HepG2 (cell line): ENCODE measurements at regions not wholly inside any gene's neighbourhood (a gene's known extent, or its start where the extent isn't known, plus 50 kb on each side); places are given as distances from the start of the nearest gene placed in this dataset.

ENCODE experiments used
- ATAC-seq: fragments of 200-7000 bp; cut with Tn5 transposase; 3 replicates; pipeline ENCODE4 v1.9.1; 2020; ENCODE audit warnings: mild to moderate bottlenecking, moderate library complexity
- BruUV-seq: library from RNA; stranded (reverse); fragments of 400-500 nt; replicated peaks from 2 replicates; lab custom pipeline; 2021; lab: Mats Ljungman, UMichigan
- CTCF ChIA-PET: fragments of 300-600 bp; formaldehyde crosslinking; extraction: SDS; loops from one replicate; lab custom pipeline; 2021; ENCODE audit warnings: low total read pairs, inconsistent platforms, low intra/inter-chr PET ratio; lab: Yijun Ruan, JAX
- POLR2A ChIA-PET: fragments of 350-600 bp; sonication (Branson Sonifier 250); formaldehyde crosslinking; loops from one replicate; lab custom pipeline; 2020; ENCODE audit warnings: antibody characterized with exemption, inconsistent platforms; lab: Yijun Ruan, JAX
- DNase-seq: peaks from one replicate; pipeline ENCODE4 v3.0.0-alpha.2; 2015; ENCODE audit warnings: low spot score
- FAIRE-seq: peaks from 3 replicates; lab custom pipeline; 2011; peaks lifted over from hg19 to GRCh38; lab: Jason Lieb, UNC
- H2AFZ ChIP-seq: one replicate; pipeline ENCODE4 v1.6.1; 2011; ENCODE audit warnings: low read length, inconsistent platforms
- H3K27ac ChIP-seq: fragments of 300-600 bp; 3 replicates; pipeline ENCODE4 v1.8.0; 2011; ENCODE audit warnings: mixed run types, mild to moderate bottlenecking, mixed read lengths, low read length, inconsistent platforms; ENCODE audit not compliant: insufficient read depth; ENCODE audit errors: extremely low read length
- H3K27me3 ChIP-seq, 2 experiments: fragments of 200-600 bp in 1 of 2; 2 replicates in 1 of 2; 3 replicates in 1 of 2; pipeline versions ENCODE4 v1.6.0 to v1.8.0; 2011; ENCODE audit warnings: low read length in 2 of 2, mild to moderate bottlenecking in 2 of 2, moderate library complexity in 2 of 2, inconsistent platforms in 1 of 2; ENCODE audit not compliant: insufficient read depth in 2 of 2, control insufficient read depth in 1 of 2
- H3K36me3 ChIP-seq, 2 experiments: fragments of 200-600 bp in 1 of 2; replicated peaks in 1 of 2; 2 replicates in 1 of 2; 3 replicates in 1 of 2; pipeline versions ENCODE4 v1.5.1 to v1.8.0; 2011; ENCODE audit warnings: low read length in 2 of 2, inconsistent platforms in 1 of 2; ENCODE audit not compliant: insufficient read depth in 2 of 2, control insufficient read depth in 1 of 2
- H3K4me1 ChIP-seq: 2 replicates; pipeline ENCODE4 v1.5.1; 2012; ENCODE audit warnings: low read length, inconsistent platforms; ENCODE audit not compliant: insufficient read depth
- H3K4me2 ChIP-seq: 2 replicates; pipeline ENCODE4 v1.6.0; 2011; ENCODE audit warnings: low read depth, low read length, inconsistent platforms
- H3K4me3 ChIP-seq, 3 experiments: fragments of 200-600 bp in 1 of 3; sonication (generic), shearing (Covaris generic) in 1 of 3; replicated peaks in 1 of 3; 2 replicates each; pipeline ENCODE4 v1.5.1; 2011 to 2016; ENCODE audit warnings: low read length in 3 of 3, inconsistent platforms in 2 of 3, low read depth in 2 of 3, mild to moderate bottlenecking in 2 of 3, control low read depth in 1 of 3, mixed read lengths in 1 of 3; ENCODE audit not compliant: insufficient read depth in 1 of 3
- H3K79me2 ChIP-seq: one replicate; pipeline ENCODE4 v1.6.1; 2011; ENCODE audit warnings: low read length, inconsistent platforms; ENCODE audit not compliant: insufficient read depth
- H3K9ac ChIP-seq: 2 replicates; pipeline ENCODE4 v1.6.0; 2011; ENCODE audit warnings: mild to moderate bottlenecking, low read depth, low read length, inconsistent platforms; ENCODE audit not compliant: insufficient read depth
- H3K9me3 ChIP-seq: 2 replicates; pipeline ENCODE4 v1.5.1; 2012; ENCODE audit warnings: mild to moderate bottlenecking, low read length
- H4K20me1 ChIP-seq: 2 replicates; pipeline ENCODE4 v1.6.0; 2011; ENCODE audit warnings: inconsistent platforms, mild to moderate bottlenecking, low read length, moderate library complexity; ENCODE audit not compliant: insufficient read depth
- IRF1 ChIP-seq: sonication (generic); formaldehyde crosslinking; IDR thresholded peaks from 2 replicates; pipeline ENCODE4 v1.4.0; 2020; ENCODE audit warnings: low read depth, mild to moderate bottlenecking, missing genetic modification reagents
- KLF12 ChIP-seq: sonication (generic); formaldehyde crosslinking; IDR thresholded peaks from 2 replicates; pipeline ENCODE4 v1.4.0; 2020; ENCODE audit warnings: missing genetic modification reagents, borderline replicate concordance
- NCOR1 ChIP-seq: fragments of 200-600 bp; sonication (generic); IDR thresholded peaks from 2 replicates; pipeline ENCODE4 v1.7.0; 2017; ENCODE audit warnings: antibody characterized with exemption, low read length, borderline replicate concordance
- NFAT5 ChIP-seq: sonication (generic); formaldehyde crosslinking; IDR thresholded peaks from 2 replicates; pipeline ENCODE4 v1.4.0; 2020; ENCODE audit warnings: missing genetic modification reagents
- ONECUT2 ChIP-seq: sonication (generic); formaldehyde crosslinking; IDR thresholded peaks from 2 replicates; pipeline ENCODE4 v1.4.0; 2020; ENCODE audit warnings: missing genetic modification reagents
- RAD51 ChIP-seq: fragments of 450-650 bp; IDR thresholded peaks from 2 replicates; pipeline ENCODE4 v1.6.1; 2016; ENCODE audit warnings: borderline replicate concordance
- SRSF9 ChIP-seq: fragments of 200-400 bp; formaldehyde crosslinking; IDR thresholded peaks from 2 replicates; pipeline ENCODE4 v1.6.1; 2018; ENCODE audit warnings: borderline replicate concordance, mild to moderate bottlenecking, low read depth, low read length; ENCODE audit not compliant: insufficient read depth, poor library complexity, severe bottlenecking
- ZNF343 ChIP-seq: sonication (generic); formaldehyde crosslinking; IDR thresholded peaks from 2 replicates; pipeline ENCODE4 v1.4.0; 2020; ENCODE audit warnings: mild to moderate bottlenecking, missing genetic modification reagents
- ZNF816 ChIP-seq: sonication (generic); formaldehyde crosslinking; IDR thresholded peaks from 2 replicates; pipeline ENCODE4 v1.8.0; 2022; ENCODE audit warnings: missing genetic modification reagents, mild to moderate bottlenecking, borderline replicate concordance
- WGBS: methylation state at CpG from one replicate; pipeline ENCODE4 v1.1.6; 2017; ENCODE audit warnings: low lambda C conversion rate; 5-methylcytosine and 5-hydroxymethylcytosine counted together
- in situ Hi-C: cut with HindIII; loops from 2 replicates; pipeline ENCODE4 v1.10.0; 2017; ENCODE audit warnings: low pct_unique_long_range_greater_than_20kb; ENCODE audit not compliant: extremely low pct_ligation_motif_present
- intact Hi-C: fragments of 100-400 bp; cut with micrococcal nuclease; formaldehyde crosslinking; loops from one replicate; pipeline ENCODE4 v1.10.0; 2022; ENCODE audit not compliant: unreplicated experiment
- TF ChIP-seq, protein P1 (sequence below): IDR thresholded peaks from 2 replicates; pipeline ENCODE4 v1.6.1; 2016
- TF ChIP-seq, protein P2 (sequence below): sonication (generic); formaldehyde crosslinking; IDR thresholded peaks from 2 replicates; pipeline ENCODE4 v1.4.0; 2020; ENCODE audit warnings: missing genetic modification reagents, mild to moderate bottlenecking, borderline replicate concordance
- TF ChIP-seq, protein P3 (sequence below): sonication (generic); formaldehyde crosslinking; IDR thresholded peaks from 2 replicates; pipeline ENCODE4 v1.8.0; 2022; ENCODE audit warnings: mild to moderate bottlenecking, missing genetic modification reagents; ENCODE audit not compliant: insufficient replicate concordance

GRCh38 chr1:68703921-68704354 is 207.1 kb upstream of the DEPDC1 start:
- DNase-seq (no peak), FAIRE-seq (no peak), ATAC-seq (no peak)
- ChIA-PET CTCF (no interaction called here), POLR2A (no interaction called here)
- intact Hi-C loops: no loop called here
- no peaks in the 10 kb centered on the region for H3K27me3 ChIP-seq
- no peaks in the 10 kb centered on the region for H3K4me1 ChIP-seq
- no peaks in the 10 kb centered on the region for H3K79me2 ChIP-seq
- WGBS: 0% methylated on average over 2 of the region's 2 CpGs
- peaks cover 96% of the 10 kb centered on the region for H3K9me3 ChIP-seq
- in situ Hi-C loops: no loop called here
- H3K4me2 ChIP-seq: no peak overlapping the region
- H2AFZ ChIP-seq: no peak overlapping the region
- H3K27ac ChIP-seq: no peak overlapping the region
- no TSS peak for BruUV-seq
- no peak overlapping the region for H3K4me3 ChIP-seq
- H4K20me1 ChIP-seq: no peaks in the 10 kb centered on the region
- H3K9ac ChIP-seq: no peak overlapping the region
- H3K36me3 ChIP-seq: no peaks in the 10 kb centered on the region
- TF ChIP-seq ZNF816 (CRISPR knock-in tag) (no peak), NFAT5 (no peak), NCOR1 (no peak), SRSF9 (no peak), ONECUT2 (CRISPR knock-in tag) (no peak), RAD51 (no peak), ZNF343 (CRISPR knock-in tag) (no peak), KLF12 (CRISPR knock-in tag) (no peak), IRF1 (CRISPR knock-in tag) (no peak)
- TF ChIP-seq, protein P1, sequence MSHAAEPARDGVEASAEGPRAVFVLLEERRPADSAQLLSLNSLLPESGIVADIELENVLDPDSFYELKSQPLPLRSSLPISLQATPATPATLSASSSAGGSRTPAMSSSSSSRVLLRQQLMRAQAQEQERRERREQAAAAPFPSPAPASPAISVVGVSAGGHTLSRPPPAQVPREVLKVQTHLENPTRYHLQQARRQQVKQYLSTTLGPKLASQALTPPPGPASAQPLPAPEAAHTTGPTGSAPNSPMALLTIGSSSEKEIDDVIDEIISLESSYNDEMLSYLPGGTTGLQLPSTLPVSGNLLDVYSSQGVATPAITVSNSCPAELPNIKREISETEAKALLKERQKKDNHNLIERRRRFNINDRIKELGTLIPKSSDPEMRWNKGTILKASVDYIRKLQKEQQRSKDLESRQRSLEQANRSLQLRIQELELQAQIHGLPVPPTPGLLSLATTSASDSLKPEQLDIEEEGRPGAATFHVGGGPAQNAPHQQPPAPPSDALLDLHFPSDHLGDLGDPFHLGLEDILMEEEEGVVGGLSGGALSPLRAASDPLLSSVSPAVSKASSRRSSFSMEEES: no peak
- TF ChIP-seq, protein P2, sequence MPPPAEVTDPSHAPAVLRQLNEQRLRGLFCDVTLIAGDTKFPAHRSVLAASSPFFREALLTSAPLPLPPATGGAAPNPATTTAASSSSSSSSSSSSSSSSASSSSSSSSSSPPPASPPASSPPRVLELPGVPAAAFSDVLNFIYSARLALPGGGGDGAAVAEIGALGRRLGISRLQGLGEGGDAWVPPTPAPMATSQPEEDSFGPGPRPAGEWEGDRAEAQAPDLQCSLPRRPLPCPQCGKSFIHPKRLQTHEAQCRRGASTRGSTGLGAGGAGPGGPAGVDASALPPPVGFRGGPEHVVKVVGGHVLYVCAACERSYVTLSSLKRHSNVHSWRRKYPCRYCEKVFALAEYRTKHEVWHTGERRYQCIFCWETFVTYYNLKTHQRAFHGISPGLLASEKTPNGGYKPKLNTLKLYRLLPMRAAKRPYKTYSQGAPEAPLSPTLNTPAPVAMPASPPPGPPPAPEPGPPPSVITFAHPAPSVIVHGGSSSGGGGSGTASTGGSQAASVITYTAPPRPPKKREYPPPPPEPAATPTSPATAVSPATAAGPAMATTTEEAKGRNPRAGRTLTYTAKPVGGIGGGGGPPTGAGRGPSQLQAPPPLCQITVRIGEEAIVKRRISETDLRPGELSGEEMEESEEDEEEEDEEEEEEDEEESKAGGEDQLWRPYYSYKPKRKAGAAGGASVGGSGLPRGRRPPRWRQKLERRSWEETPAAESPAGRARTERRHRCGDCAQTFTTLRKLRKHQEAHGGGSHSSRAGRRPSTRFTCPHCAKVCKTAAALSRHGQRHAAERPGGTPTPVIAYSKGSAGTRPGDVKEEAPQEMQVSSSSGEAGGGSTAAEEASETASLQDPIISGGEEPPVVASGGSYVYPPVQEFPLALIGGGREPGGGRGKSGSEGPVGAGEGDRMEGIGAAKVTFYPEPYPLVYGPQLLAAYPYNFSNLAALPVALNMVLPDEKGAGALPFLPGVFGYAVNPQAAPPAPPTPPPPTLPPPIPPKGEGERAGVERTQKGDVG (CRISPR knock-in tag): no peak
- TF ChIP-seq, protein P3, sequence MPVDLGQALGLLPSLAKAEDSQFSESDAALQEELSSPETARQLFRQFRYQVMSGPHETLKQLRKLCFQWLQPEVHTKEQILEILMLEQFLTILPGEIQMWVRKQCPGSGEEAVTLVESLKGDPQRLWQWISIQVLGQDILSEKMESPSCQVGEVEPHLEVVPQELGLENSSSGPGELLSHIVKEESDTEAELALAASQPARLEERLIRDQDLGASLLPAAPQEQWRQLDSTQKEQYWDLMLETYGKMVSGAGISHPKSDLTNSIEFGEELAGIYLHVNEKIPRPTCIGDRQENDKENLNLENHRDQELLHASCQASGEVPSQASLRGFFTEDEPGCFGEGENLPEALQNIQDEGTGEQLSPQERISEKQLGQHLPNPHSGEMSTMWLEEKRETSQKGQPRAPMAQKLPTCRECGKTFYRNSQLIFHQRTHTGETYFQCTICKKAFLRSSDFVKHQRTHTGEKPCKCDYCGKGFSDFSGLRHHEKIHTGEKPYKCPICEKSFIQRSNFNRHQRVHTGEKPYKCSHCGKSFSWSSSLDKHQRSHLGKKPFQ (CRISPR knock-in tag): no peak
